GM19328 (cell line): ENCODE measurements at regions not wholly inside any gene's neighbourhood (a gene's known extent, or its start where the extent isn't known, plus 50 kb on each side); places are given as distances from the start of the nearest gene placed in this dataset.

Experiments used
- ATAC-seq: cut with Tn5 transposase; IDR thresholded peaks from one replicate; pipeline ENCODE4 v1.9.1; 2021; ENCODE audit warnings: mild to moderate bottlenecking, moderate library complexity; ENCODE audit not compliant: unreplicated experiment

DNA sequence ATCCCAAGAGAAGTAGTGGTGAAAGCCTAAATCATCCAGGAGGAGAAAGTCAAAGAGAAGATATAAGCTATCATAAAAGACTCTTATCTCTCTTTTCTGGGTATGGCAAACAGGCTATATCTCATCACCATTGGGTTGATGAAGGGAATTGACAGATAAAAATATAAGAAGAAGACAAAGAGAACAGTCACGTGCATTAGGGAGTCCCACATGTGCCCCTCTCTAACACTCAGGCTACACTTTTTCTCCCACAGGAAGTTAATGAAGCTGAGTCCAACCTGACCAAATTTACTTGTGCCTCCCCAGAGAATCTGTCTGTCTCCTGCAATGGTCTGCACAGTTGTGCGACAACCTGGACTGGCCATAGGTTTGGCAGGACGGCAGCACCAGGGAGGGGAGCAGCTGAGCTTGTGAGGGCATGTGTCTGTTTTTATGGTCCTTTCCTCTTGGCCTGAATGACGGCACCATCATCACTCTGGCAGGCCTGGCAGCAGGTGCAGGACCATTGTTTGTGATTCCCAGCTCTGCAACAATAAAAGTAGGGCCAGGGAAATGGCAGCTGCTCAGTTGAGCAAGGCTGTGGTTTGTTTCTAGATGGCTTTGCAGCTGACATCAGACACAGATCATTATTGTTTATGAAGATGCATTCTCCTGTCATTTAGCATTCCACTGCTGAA is 144.5 kb upstream of the MCHR2 start:
- ATAC-seq: no peak

DNA sequence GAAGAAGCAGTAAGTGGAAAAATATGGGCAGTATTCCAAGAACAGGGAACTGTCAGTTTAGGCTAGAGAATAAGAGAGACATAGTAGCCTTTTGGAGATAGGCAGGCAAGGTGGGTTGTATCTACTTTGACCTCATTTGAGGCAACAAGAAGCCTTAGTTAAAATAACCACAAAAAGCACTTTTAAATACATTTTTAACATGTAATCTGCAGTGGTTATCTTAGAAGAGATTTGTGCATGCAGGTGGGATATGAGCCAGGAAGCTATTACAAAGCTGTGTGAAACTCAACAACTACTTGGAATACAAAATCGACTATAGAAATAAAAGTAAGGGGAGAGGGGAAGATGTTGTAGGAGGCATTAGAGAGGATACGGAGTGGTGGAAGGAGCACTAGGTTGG is 143.7 kb upstream of the MCHR2 start:
- ATAC-seq: no peak

DNA sequence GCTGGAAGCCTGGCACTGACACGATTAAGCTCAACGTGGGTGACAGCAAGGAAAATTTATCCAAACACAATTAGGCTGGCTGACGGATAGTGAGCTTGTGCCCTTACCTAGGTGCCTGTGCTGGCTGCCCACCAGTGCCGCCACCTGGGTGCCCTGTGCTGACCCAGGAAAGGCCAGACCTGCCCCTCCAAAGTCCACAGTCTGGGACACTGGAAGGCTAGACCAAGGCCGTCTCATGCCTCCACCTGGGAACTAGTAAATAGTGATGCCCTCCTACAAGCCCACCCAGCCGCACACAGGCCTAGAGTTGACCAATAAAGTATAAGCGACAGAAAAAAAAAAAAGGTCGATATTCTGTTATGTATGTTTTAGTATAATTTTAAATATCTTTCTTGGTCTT is 142.6 kb upstream of the MCHR2 start:
- ATAC-seq: no peak

DNA sequence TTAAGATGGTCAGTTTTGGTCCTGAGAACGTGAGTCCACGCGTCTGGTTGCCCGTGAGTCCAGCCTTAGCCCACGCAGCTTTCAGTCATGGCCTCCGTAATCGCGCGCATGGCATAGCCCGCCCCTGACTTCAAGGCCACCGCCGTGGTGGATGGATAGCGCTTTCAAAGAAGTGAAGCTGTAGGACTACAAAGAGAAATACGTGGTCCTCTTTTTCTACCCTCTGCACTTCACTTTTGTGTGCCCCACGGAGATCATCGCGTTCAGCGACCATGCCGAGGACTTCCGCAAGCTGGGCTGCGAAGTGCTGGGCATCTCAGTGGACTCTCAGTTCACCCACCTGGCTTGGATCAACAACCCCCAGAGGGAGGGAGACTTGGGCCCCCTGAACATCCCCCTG is 142.0 kb upstream of the MCHR2 start:
- ATAC-seq: no peak

DNA sequence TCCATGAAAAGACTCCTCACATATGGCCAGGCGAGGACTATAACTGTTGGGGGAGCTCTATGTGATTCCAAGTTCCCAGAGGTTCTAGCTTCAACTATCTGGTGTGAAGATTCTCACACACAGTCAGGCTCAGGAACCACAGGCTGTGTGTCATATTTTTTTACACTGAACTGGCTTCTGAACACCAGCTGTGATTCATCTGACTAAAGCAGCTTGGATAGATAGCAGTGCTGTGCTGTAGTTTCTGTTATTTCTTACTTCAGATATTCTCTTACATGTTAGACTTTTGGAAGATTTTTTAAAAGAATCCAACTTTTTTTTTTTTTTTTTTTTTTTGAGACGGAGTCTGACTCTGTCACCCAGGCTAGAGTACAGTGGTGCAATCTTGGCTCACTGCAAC is 140.7 kb upstream of the MCHR2 start:
- ATAC-seq: no peak

DNA sequence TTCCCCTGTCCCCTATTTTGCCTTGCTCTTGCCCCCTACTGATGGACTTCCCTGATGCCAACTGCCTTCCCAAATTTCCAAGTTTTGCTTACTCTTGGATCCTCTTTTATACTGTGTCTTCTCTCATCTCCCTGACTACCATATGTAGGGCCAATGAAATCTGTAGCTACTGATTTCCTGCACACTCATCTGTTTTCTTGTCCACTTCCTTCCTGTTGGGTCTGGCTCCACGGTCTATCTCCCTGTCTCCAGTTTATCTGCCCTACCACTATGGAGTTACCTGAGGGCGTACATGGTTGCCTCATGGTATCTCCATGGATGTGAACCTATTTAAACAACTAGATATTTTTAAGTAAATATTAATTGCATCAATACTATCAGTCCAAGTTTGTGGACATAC is 140.3 kb upstream of the MCHR2 start:
- no peak for ATAC-seq

DNA sequence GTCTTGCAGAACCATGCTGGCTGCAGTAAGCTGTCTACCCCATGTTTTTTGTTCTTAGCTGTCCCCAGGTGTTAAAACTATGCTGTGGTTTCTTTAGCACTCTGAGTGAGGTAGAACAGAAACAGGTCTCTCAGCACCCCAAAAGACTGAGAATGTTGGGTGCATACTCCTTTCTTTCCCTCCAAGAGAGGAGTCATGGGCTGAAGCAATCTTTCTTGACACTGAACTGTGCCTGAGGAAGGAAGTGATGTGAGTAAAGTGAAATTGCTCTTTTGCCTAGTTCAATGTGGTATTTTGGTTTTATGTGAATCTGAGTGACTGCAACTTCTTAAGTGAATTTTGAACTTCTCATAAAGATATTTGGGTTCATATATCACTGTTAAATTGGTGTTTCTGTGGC is 138.0 kb upstream of the MCHR2 start:
- no peak for ATAC-seq

DNA sequence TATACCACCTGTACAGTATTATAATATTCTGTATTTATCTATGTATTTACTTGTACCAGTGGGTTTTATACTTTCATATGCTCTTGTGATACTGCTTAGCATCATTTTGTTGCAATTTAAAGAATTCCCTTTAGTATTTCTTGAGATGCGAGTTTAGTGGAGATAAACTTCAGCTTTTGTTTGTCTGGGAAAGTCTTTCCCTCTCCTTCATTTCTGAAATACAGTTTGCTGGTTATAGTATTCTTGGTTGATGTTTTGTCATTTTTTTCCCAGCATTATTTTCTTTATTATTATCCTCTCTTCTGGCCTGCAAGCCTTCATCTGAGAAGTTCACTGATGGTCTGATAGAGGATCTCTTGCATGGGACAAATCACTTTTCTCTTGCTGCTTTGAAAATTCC is 136.6 kb upstream of the MCHR2 start:
- no peak for ATAC-seq

DNA sequence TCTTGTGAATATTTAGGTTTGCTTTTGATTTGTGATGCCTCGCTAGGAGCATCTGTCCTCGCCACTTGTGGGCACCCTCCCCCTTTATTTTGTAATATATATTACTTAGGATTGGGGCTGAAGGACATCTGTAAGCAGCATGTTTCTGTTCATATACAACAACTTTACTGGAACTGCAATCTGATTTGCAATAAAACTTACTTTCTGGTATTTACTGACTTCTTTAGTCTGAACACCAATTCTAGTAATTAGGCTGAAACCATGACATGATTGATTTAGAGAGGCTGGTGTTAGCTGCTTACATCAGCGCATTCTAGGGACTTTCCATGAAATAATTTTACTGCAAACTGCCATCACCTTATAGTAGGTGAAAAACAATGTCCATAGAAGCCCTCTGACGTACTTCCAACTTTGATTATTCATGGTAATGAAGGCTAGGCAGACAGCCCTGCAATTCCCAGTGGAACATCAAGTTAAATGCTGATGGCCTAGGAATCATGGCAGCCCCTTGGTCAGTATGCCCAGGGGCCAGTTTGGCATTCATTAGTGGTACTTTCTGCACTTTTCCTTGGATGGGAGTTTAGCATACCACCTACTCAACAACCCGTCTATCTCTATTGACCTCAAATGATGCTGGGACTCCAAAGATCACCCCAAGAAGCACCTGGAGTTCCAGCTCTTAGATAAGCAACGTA is 132.9 kb upstream of the MCHR2 start:
- no peak for ATAC-seq

DNA sequence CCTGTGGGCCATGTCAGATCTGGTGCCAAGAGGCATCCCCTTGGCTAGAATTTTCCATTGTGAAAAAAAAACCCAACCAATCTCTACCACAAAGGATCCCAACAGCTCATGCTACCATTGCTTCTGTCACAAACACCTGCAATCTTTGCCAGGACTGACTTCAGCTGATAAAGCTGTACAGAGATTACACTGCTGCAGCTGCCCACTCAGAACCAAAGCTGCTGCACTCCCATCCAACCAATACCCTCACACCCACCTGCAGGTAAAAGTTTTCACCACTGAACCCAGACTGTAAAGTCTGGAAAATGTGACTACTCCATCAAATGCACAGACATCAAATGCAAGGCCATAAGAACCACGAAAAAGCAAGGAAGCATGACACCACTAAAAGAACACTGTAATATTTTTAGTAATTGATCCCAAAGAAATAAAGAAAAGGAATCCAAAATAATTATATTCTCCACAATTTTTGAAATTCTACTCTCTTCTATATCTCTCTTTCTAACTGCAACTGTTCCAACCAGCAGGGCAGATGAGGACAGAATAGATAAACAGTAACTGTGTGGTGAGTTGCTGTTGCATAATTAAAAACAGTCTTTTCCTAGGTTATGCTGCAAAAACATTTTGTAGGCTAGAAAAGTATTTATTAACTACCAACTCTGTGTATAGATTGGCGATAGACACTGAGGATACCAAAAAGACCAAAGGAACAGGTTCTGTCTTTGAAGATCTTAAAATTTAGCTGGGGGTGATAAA is 128.0 kb upstream of the MCHR2 start:
- ATAC-seq: no peak

DNA sequence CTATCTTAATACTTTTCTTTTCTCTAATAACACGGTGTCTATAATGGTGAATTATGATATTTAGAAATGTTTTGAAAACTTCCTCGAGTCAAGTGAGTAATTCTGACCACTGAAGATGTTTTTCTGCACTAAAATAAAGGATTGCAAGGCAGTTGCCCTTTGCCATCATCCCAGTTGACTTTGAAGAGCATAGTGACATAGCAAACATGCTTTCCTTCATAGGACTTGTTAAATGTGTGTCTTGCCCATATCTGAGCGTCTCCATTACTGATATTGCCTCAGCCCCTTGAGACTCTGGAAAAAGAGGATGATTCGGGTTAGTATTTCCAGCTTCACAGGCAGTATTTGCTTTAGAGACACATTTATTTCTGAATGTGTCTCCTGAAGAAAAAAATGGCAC is 125.2 kb upstream of the MCHR2 start:
- ATAC-seq: no peak

DNA sequence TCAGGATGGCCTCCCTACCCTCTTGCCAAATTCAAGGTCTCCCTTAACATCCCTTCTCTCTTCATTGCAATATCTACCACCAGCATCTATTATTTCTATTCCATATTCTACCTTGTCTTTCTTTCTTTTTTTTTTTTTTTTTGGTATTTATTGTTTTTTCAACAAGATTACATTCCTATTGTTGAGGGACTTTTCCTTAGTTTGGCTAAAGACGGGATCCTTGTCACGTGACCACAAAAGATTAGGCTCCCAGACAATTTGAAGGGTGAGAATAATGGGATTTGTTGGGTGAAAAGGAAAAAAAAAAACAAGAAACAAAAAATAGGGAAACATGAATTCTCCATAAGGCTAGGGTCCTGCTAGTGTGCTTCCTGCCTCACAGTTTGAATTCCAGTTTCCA is 124.3 kb upstream of the MCHR2 start:
- no peak for ATAC-seq

DNA sequence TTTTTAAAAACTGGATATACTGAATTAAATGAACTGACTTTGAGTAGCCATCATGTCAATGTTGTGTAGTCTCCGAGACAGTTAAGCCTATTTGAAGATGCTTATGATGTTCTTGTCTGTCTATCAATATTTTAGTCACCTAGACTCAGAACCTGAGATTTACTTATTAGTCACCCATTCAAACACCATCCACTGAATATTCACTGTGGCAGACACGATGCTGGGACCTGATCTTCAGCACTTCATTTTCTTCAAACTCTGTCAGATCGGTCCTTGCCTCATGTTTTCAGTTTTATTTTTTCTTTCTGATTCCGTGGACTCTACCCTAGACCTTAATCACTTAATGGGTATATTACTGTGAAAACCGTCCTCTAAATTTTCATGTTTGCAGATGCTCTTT is 123.7 kb upstream of the MCHR2 start:
- ATAC-seq: no peak

DNA sequence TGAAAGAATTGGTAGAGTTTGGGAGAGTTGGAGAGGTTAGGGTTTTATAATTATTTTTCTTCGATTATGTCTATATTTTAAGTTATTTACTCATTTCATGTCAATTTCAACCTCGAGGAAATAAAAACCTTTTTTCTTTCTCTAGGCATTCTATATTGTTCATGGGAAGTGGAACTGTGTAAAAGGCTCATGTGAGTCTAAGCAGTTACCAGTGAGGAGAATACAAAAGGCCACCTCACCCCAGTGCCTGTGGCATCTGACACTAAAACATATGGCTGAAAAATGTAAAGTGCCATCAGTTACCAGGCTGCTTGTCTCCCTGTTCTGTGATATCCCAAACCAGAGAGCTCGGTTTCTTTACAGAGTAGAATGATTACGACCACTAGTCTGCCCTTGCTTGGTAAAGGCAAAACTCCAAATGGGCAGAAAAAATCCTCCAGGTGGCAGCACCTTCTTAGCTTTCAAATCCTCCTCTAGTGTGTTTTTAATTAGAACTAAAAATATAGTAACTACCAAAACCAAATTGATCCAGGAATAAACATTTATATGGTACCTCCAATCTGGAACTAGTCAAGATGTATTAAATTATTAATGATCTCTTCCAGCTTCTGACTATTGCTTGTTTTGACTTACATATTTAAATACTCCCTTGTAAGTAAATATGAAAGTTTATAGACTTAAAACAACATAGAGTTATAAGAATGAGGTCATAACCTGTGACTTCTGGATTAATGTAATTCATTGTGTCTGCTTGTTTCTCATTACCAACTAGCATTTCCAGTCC is 122.6 kb upstream of the MCHR2 start:
- ATAC-seq: peak; percentile 60

DNA sequence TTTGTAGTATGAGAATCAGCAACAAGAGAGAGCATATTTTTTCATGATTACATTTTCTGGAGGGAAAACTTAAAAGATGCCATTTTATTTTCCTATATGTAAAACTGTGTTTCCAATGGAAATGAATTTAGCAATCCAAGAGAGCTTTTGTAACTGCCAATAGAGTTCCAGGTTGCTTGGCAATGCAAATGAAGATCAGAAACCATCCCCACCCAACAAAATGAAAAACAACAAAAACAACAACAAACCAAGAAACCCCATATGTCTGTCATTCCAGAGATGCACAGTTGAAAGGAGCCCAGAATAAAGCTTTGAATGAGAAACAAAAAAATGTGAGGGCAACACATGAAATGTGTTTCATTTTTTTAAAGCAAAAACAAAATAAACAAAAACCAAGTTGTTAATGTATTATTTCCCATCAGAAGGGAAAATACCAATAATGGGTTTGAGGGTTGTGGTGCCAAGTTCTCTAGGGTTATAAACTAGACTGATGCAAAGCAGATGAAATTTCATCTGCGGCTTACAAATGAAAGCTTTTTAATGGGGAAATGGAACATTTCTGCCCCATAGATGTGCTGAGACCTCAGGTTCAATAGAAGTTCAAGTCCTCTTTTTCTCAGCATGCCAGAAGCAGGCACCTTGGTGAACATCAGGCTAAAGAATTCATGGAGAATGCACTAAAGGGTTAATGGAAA is 121.5 kb upstream of the MCHR2 start:
- no peak for ATAC-seq

DNA sequence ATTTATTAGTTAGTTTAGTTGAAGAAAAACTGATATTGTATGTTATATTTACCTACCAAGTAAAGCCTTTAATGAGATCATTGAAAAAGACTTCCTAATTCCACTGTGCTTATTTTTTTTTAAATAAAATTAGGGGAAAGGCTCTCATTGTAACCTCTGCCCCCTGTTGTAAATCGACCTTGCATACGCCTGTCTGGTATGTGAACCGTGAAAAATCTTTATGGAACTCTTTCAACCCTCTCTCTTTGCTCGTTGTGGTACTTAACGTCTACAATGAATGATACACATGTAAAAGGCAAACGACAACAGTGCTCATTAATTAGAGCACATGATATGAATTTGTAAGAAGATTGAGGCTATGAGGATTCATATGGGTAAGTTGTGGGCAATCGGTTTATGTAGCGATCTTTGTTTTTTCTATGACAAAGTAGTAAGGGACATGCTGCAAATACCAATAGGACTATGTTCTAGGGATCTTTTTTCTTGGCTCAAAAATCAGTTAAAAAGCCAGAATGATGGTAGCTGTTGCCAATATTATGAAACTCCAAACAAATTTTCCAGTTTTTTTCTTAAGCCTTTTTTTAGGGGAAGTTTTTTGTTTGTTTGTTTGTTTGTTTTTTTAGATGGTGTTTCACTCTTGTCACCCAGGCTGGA is 119.0 kb upstream of the MCHR2 start:
- ATAC-seq: no peak

DNA sequence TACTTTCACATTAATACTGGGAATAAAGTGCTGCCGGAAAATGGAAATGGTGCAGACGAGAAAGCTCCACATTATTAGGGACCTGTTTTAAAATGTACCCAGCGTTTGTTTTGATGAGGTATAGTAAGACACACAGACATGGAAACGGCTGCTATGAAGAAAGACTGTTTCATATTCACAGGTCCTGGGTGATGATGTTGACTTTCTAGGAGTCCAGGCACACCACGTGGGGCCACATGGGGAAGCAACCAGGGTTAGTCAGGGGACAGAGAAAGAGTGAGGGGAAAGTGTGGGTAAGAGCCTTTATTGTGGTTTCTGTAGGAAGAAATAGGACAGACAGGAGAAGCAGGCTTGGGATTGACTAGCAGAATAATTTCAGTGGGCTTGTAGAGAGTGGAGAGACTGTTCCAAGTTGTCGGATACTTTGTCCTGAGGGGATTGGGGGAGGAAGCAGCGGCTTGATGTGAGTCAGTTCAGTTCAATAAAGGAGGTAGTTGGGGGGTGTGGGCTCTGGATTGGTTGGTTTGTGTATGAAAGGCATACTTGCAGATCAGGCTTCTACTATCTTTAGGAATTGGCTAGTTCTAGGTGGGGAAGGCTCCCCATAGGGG is 112.0 kb upstream of the MCHR2 start:
- no peak for ATAC-seq

DNA sequence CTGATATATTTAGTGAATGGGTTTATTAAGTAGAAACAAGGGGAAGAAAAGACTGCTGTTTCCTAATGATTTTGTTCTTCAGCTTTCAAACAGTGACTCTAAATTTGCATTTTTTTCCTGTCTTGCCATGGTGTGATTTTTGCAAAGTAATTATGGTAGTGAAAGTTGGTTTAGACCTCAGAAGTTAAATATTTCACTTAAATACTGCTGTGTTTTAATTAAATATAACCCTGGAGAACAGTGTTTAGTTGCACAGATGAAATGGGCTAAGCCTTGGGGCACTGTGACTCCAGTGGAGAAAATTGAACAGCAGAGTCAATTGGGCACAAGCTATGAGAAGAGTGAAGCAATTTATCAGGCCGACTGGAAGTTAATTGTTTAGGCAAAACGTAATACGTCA is 111.1 kb upstream of the MCHR2 start:
- ATAC-seq: no peak

DNA sequence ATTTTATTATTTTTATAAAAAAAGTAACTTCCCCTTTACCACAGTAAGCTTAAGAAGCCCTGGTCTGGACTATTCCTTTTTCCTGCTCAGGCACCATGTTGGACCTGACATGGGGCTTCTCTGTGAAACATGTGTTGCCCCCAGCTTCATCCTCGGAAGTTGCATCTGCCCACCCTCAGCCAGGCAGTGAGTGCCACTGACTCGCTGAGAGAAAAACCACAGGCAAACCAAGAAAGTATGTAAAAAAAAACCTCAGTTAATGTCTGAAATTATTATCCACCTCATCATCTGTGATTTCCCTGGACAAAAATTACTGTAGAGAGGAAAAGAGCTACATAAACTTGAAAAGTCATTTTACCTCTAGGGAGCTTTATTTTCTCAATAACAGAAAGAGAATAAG is 109.9 kb upstream of the MCHR2 start:
- no peak for ATAC-seq

DNA sequence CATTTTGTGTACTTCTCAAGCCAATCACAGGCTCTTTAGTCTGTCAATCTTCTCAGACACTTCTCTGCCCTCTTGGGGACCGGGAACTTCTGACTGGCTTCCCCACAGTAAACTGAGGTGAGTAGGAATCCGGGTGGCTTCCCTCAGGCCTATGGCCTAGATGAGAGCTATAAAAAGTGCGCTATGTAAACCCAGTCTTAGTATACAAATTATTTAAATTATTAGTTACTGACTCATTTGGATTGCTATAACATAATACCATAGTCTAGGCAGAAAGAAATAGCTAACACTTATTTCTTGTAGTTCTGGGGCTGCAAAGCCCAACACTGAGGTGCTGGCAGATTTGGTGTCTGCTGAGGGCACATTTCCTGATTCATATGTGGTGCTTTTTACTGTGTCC is 109.2 kb upstream of the MCHR2 start:
- no peak for ATAC-seq
